ENCODE measurements at regions not wholly inside any gene's neighbourhood (a gene's known extent, or its start where the extent isn't known, plus 50 kb on each side); places are given as distances from the start of the nearest gene placed in this dataset.

GRCh38 chr14:104293851-104294627 lies 155.7 kb downstream of the KIF26A start:
- 51 to 56% methylated on average over 18 of the region's 18 CpGs for WGBS, 2 donors

GRCh38 chr14:104294628-104294982 lies 156.2 kb downstream of the KIF26A start:
- Histone ChIP-seq H3K27ac (no peak overlapping the region), H3K9me3 (no peaks in the 10 kb centered on the region), H3K36me3 (no peaks in the 10 kb centered on the region), H3K27me3 (peaks cover 0 to 66% (median 35%) of the 10 kb centered on the region in 7 donors), H3K4me1 (peaks cover 0 to 5% (median 0%) of the 10 kb centered on the region in 9 donors), H3K4me3 (no peak overlapping the region)
- ATAC-seq (no peak), DNase-seq (peak in 1 of 2 donors; percentile 0)
- no peak for TF ChIP-seq CTCF (IDR thresholded peaks at IDR 0.05)
- intact Hi-C loops (cut with DNase I): no loop called here
- WGBS, 2 donors: 75 to 78% methylated on average over 11 of the region's 11 CpGs

More at GRCh38 chr14:104293851-104294627, 155.7 kb downstream of the KIF26A start:
- H3K27me3 ChIP-seq: peaks cover 0 to 66% (median 35%) of the 10 kb centered on the region in 7 donors
- peak in 5 of 9 donors; percentile 10 to 36 (median 19) for TF ChIP-seq CTCF (IDR thresholded peaks at IDR 0.05)
- ATAC-seq (peak in 1 of 8 donors; percentile 24), DNase-seq (peak in 1 of 2 donors; percentile 9)
- no peaks in the 10 kb centered on the region for H3K36me3 ChIP-seq
- no peaks in the 10 kb centered on the region for H3K9me3 ChIP-seq
- no peak overlapping the region for H3K27ac ChIP-seq
- H3K4me3 ChIP-seq: no peak overlapping the region
- intact Hi-C loops (cut with DNase I): no loop called here
- peaks cover 0 to 3% (median 0%) of the 10 kb centered on the region in 9 donors for H3K4me1 ChIP-seq

GRCh38 chr14:104294983-104295680 lies 156.7 kb downstream of the KIF26A start:
- TF ChIP-seq CTCF (IDR thresholded peaks at IDR 0.05): no peak
- 69 to 71% methylated on average over 25 of the region's 25 CpGs for WGBS, 2 donors
- Histone ChIP-seq H3K27ac (no peak overlapping the region), H3K9me3 (no peaks in the 10 kb centered on the region), H3K27me3 (peaks cover 0 to 66% (median 35%) of the 10 kb centered on the region in 7 donors), H3K4me1 (peaks cover 0 to 10% (median 0%) of the 10 kb centered on the region in 9 donors), H3K4me3 (no peak overlapping the region), H3K36me3 (no peaks in the 10 kb centered on the region)
- intact Hi-C loops (cut with DNase I): no loop called here
- no peak for DNase-seq
- peak in 1 of 8 donors; percentile 9 for ATAC-seq

- intact Hi-C loops (cut with DNase I): no loop called here
- Histone ChIP-seq H3K4me1 (peaks cover 0 to 15% (median 0%) of the 10 kb centered on the region in 9 donors), H3K27me3 (peaks cover 0 to 60% (median 34%) of the 10 kb centered on the region in 7 donors), H3K4me3 (no peak overlapping the region), H3K36me3 (no peaks in the 10 kb centered on the region), H3K27ac (no peak overlapping the region), H3K9me3 (no peaks in the 10 kb centered on the region)
- no peak for TF ChIP-seq CTCF (IDR thresholded peaks at IDR 0.05)
- no peak for ATAC-seq
- peak in 1 of 2 donors; percentile 6 for DNase-seq
- 83% methylated on average over 24 of the region's 24 CpGs for WGBS, 2 donors
Measured at GRCh38 chr14:104295681-104296387, 157.4 kb downstream of the KIF26A start.

Data from heart right ventricle (tissue), 16 donors.